ENCODE measurements at regions not wholly inside any gene's neighbourhood (a gene's known extent, or its start where the extent isn't known, plus 50 kb on each side); places are given as distances from the start of the nearest gene placed in this dataset.
A peak's percentile ranks its signal among the peaks of the same experiment; 100 is the strongest.

GRCh38 chr3:81913886-81914663, 152.6 kb upstream of the GBE1 start:
- H3K4me3 ChIP-seq (ENCODE audit: low read depth, low read length) = no peak overlapping the region
- no peak for DNase-seq (ENCODE audit: low read depth)
- no peak for TF ChIP-seq CTCF (IDR thresholded peaks at IDR 0.05; ENCODE audit: control insufficient read depth, extremely low read depth, insufficient read depth)

DNA sequence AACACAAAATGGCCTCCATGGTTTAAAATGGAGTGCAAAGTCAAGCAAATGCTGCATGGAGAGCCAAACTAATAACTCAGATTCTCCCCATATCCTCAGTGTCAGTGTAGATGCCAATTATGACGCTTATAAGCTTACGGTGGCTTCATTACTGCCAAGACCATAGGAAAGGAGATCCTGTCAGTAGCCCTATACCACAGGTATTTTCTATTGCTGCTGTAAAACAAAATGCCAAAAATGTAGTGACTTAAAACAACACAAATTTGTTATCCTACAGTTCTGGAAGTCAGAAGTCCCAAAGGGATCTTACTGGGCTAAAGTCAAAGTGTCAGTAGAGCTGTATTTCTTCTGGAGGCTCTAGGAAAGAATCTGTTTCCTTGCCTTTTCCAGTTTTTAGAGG, 149.8 kb upstream of the GBE1 start:
- DNase-seq (ENCODE audit: low read depth) = no peak
- no peak for TF ChIP-seq CTCF (IDR thresholded peaks at IDR 0.05; ENCODE audit: control insufficient read depth, extremely low read depth, insufficient read depth)
- H3K4me3 ChIP-seq (ENCODE audit: low read depth, low read length) = no peak overlapping the region

DNA sequence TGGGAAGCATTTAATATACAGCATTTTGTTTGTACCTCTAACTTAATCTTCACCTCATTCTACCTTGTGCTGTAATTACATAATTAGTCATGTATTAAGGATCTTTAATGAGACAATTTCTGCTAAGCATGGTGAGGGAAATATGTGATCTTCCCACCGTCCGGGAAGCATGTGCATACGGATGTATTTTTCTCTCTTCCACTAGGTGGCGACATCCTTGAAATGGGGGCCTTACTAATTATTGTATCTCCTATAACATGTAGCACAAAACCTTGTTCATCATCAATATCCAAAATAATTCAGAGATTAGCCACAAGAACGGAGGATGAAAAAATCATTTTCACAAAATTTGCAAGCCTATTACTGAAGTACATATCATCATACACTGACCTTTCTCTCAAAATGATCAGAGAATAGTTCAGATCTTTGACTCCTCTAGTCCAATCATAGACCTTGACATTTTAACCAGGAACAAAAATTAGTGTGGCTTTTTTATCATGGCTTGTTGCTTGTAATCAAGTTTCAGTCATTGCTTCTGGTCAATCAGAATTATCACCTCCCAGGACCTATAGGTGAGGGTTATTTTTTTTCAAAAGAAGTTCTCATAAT, 148.9 kb upstream of the GBE1 start:
- peak; percentile 68 for TF ChIP-seq CTCF (IDR thresholded peaks at IDR 0.05; ENCODE audit: control insufficient read depth, extremely low read depth, insufficient read depth)
- no peak overlapping the region for H3K4me3 ChIP-seq (ENCODE audit: low read depth, low read length)
- peak; percentile 10 for DNase-seq (ENCODE audit: low read depth)

GRCh38 chr3:81909796-81910195, 148.4 kb upstream of the GBE1 start:
- H3K4me3 ChIP-seq (ENCODE audit: low read depth, low read length) = no peak overlapping the region
- TF ChIP-seq CTCF (IDR thresholded peaks at IDR 0.05; ENCODE audit: control insufficient read depth, extremely low read depth, insufficient read depth) = no peak
- no peak for DNase-seq (ENCODE audit: low read depth)

DNA sequence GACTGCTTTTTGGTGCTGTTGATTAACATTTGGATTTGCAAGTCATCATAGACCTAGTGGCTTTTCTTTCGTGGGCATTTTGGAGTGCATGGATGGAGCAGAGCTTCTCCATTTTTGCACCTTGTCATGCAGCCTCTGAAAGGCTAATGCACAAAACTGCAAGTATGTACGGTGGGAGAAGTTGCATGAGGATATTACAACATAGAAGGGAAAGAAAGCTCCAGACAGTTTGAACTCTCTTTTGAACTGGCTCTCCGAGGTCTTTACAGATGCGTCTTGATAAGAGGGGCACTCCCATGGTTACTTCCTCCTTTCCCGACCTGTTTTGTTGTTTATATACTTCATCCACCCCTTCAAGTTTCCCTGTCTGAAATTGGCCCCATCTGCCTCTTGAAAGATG, 147.1 kb upstream of the GBE1 start:
- TF ChIP-seq CTCF (IDR thresholded peaks at IDR 0.05; ENCODE audit: control insufficient read depth, extremely low read depth, insufficient read depth) = no peak
- no peak for DNase-seq (ENCODE audit: low read depth)
- H3K4me3 ChIP-seq (ENCODE audit: low read depth, low read length) = no peak overlapping the region

- no peak for TF ChIP-seq CTCF (IDR thresholded peaks at IDR 0.05; ENCODE audit: control insufficient read depth, extremely low read depth, insufficient read depth)
- DNase-seq (ENCODE audit: low read depth) = no peak
- no peak overlapping the region for H3K4me3 ChIP-seq (ENCODE audit: low read depth, low read length)
Observed at GRCh38 chr3:81898336-81898735, 136.9 kb upstream of the GBE1 start.
